ENCODE measurements at regions not wholly inside any gene's neighbourhood (a gene's known extent, or its start where the extent isn't known, plus 50 kb on each side); places are given as distances from the start of the nearest gene placed in this dataset.

GRCh38 chrX:94400488-94400887 is 726.5 kb downstream of the FAM133A start:
- DNase-seq (ENCODE audit: low spot score), result peak; percentile 0
- TF ChIP-seq, protein P1, sequence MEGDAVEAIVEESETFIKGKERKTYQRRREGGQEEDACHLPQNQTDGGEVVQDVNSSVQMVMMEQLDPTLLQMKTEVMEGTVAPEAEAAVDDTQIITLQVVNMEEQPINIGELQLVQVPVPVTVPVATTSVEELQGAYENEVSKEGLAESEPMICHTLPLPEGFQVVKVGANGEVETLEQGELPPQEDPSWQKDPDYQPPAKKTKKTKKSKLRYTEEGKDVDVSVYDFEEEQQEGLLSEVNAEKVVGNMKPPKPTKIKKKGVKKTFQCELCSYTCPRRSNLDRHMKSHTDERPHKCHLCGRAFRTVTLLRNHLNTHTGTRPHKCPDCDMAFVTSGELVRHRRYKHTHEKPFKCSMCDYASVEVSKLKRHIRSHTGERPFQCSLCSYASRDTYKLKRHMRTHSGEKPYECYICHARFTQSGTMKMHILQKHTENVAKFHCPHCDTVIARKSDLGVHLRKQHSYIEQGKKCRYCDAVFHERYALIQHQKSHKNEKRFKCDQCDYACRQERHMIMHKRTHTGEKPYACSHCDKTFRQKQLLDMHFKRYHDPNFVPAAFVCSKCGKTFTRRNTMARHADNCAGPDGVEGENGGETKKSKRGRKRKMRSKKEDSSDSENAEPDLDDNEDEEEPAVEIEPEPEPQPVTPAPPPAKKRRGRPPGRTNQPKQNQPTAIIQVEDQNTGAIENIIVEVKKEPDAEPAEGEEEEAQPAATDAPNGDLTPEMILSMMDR (IDR thresholded peaks at IDR 0.05; ENCODE audit: extremely low read depth, missing control alignments), result no peak

DNA sequence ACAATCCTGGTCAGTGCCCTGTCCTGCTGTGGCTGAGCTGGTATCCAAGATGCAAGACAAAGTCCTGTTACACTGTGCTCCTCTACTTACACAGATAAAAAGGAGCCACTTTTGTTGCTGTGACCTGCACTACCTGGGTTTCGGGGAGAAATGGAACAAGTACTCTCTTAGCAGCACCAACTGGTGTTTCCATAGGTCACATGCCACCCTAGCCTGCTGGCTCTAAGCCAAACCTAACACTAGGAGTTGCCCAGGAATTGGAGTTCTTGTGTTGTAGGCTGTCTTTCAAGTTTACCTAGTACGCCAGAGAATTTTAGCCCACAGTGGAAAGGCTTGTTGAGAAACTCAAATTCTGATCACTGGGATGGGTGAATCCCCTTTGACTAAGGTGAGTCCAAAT is 727.4 kb downstream of the FAM133A start:
- TF ChIP-seq, protein P1 (IDR thresholded peaks at IDR 0.05; ENCODE audit: extremely low read depth, missing control alignments), result no peak

GRCh38 chrX:94414746-94415145 is 740.7 kb downstream of the FAM133A start:
- no peak for DNase-seq (ENCODE audit: low spot score)

More for the DNA sequence above, 727.4 kb downstream of the FAM133A start:
- DNase-seq (ENCODE audit: low spot score), result no peak

DNA sequence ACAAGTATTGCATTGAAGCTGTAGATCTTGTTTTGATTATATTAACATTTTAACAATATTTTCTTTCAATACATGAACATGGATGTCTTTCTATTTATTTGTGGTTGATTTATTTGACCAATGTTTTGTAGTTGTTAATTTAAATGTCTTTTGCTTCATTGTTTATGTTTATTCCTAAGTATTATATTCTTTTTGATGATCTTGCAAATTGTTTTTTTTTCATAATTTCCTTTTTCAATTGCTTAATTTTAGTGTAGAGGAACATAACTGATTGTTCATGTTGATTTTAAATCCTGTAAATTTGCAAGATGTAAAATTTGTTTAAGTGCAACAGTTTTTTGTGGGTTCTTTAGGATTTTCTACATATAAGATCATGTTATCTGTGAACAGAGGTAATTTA is 744.1 kb downstream of the FAM133A start:
- no peak for DNase-seq (ENCODE audit: low spot score)
- TF ChIP-seq, protein P1 (IDR thresholded peaks at IDR 0.05; ENCODE audit: extremely low read depth, missing control alignments), result no peak

More at GRCh38 chrX:94414746-94415145, 740.7 kb downstream of the FAM133A start:
- TF ChIP-seq, protein P1 (IDR thresholded peaks at IDR 0.05; ENCODE audit: extremely low read depth, missing control alignments), result no peak

- TF ChIP-seq, protein P1 (IDR thresholded peaks at IDR 0.05; ENCODE audit: extremely low read depth, missing control alignments), result no peak
- DNase-seq (ENCODE audit: low spot score), result no peak
These were observed 750.5 kb downstream of the FAM133A start for GRCh38 chrX:94424456-94424855.

DNA sequence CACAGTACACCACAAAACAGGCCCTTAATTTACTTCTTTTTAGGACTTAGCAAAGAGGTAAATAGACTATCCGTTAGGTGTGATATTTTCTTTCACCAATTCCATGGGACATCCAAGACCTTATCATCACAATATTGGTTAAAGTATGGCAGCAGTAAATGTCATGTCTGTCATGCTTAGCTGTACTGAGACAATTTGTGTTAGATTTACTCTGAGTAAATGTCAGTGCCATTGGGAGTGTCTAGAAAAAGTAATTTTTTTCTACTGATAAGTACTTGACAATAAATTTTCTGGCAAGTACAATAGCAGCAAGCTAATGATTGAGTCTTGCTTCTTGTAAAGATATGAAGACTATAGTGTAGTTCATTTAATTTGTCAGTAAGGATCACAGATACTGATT is 756.1 kb downstream of the FAM133A start:
- TF ChIP-seq, protein P1 (IDR thresholded peaks at IDR 0.05; ENCODE audit: extremely low read depth, missing control alignments), result no peak
- no peak for DNase-seq (ENCODE audit: low spot score)

- TF ChIP-seq, protein P1 (IDR thresholded peaks at IDR 0.05; ENCODE audit: extremely low read depth, missing control alignments), result no peak
- no peak for DNase-seq (ENCODE audit: low spot score)
These were observed 761.8 kb downstream of the FAM133A start for GRCh38 chrX:94435799-94436198.
